ENCODE measurements at regions not wholly inside any gene's neighbourhood (a gene's known extent, or its start where the extent isn't known, plus 50 kb on each side); places are given as distances from the start of the nearest gene placed in this dataset.

DNA sequence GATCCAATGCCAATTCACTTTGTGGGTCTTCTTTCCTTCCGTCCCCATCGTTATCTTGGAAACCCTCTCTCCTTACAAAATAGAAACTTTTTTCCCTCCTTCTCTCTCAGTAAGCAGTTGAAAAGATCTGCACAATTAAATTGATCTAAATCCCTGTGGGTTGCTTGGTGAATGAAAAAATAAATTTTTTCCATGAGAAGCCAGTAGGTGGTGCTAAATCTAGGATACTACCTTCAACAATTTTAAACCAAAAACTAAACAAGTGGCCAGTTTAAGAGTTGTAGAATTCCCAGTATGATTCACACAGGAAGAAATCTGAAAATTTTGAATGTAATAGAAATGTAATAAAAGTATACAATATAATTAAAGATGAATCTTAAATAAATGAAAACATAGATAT, 990.3 kb upstream of the ZNF722 start:
- DNase-seq (no peak), ATAC-seq (ENCODE audit: insufficient read depth, low FRiP score) (no peak)
- 34 to 67% methylated on average over 2 of the region's 2 CpGs for WGBS, 2 donors
- H3K9me3 ChIP-seq (ENCODE audit: control insufficient read depth in 4 of 4, insufficient read depth in 3 of 4, low read length in 3 of 4): peaks cover 0 to 7% (median 0%) of the 10 kb centered on the region in 4 donors
- H3K27me3 ChIP-seq (ENCODE audit: control insufficient read depth in 3 of 3, insufficient read depth in 3 of 3, low read length in 2 of 3): no peaks in the 10 kb centered on the region
- no peaks in the 10 kb centered on the region for H3K36me3 ChIP-seq (ENCODE audit: control insufficient read depth in 4 of 4, insufficient read depth in 4 of 4, low read length in 4 of 4)
- no peak overlapping the region for H3K9ac ChIP-seq (ENCODE audit: insufficient read depth in 1 of 2, low read length in 2 of 2)
- no peak overlapping the region for H3K4me3 ChIP-seq
- no peak overlapping the region for H3K27ac ChIP-seq (ENCODE audit: low read depth in 1 of 2, low read length in 1 of 2)
- no peak for TF ChIP-seq CTCF (IDR thresholded peaks at IDR 0.05; ENCODE audit: control extremely low read depth, extremely low read depth)
- H3K4me1 ChIP-seq (ENCODE audit: control insufficient read depth in 5 of 5, insufficient read depth in 5 of 5, low read length in 5 of 5): no peaks in the 10 kb centered on the region

DNA sequence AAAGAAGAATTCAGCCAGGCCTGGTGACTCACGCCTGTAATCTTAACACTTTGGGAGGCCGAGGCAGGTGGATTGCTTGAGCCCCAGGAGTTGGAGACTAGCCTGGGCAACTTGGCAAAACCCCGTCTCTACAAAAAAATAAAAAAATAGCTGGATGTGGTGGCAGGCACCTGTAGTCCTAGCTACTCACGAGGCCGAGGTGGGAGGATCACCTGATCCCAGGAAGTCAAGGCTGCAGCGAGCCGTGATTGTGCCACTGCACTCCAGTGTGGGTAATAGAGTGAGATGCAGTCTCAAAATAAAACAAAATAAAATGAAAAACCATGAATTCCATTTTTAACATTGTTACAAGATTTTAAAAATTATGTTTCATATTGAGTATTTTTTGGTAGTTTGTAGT, 988.9 kb upstream of the ZNF722 start:
- 77 to 81% methylated on average over 7 of the region's 7 CpGs for WGBS, 2 donors
- Histone ChIP-seq H3K4me1 (ENCODE audit: control insufficient read depth in 5 of 5, insufficient read depth in 5 of 5, low read length in 5 of 5) (no peaks in the 10 kb centered on the region), H3K9me3 (ENCODE audit: control insufficient read depth in 4 of 4, insufficient read depth in 3 of 4, low read length in 3 of 4) (peaks cover 0 to 10% (median 3%) of the 10 kb centered on the region in 4 donors), H3K4me3 (no peak overlapping the region), H3K27me3 (ENCODE audit: control insufficient read depth in 3 of 3, insufficient read depth in 3 of 3, low read length in 2 of 3) (no peaks in the 10 kb centered on the region), H3K9ac (ENCODE audit: insufficient read depth in 1 of 2, low read length in 2 of 2) (no peak overlapping the region), H3K36me3 (ENCODE audit: control insufficient read depth in 4 of 4, insufficient read depth in 4 of 4, low read length in 4 of 4) (no peaks in the 10 kb centered on the region), H3K27ac (ENCODE audit: low read depth in 1 of 2, low read length in 1 of 2) (no peak overlapping the region)
- ATAC-seq (ENCODE audit: insufficient read depth, low FRiP score): no peak
- no peak for DNase-seq
- no peak for TF ChIP-seq CTCF (IDR thresholded peaks at IDR 0.05; ENCODE audit: control extremely low read depth, extremely low read depth)

DNA sequence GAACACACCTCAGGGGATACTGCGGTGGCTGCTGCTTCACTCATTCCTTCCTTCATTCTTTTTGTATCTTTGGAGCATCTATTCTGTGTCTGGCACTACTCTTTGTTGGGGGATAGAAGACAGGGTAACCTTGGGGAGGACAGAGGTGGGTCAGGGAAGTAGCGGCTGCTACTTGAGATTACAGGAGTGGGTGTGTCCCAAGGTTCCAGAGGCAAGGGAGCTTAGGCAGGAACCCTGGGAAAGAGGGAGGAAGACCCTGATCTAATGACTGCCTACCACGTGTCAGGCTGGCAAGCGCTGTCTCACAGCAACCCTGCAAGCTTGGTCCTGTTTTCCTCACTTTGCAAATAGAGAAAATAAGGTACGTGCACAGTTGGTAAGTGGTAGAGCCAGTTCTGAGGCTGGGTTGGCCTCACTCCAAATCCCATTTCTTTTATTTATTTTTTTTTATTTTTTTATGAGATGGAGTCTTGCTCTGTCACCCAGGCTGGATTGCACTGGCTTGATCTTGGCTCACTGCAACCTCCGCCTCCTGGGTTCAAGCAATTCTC, 985.9 kb upstream of the ZNF722 start:
- Histone ChIP-seq H3K36me3 (ENCODE audit: control insufficient read depth in 4 of 4, insufficient read depth in 4 of 4, low read length in 4 of 4) (no peaks in the 10 kb centered on the region), H3K27ac (ENCODE audit: low read depth in 1 of 2, low read length in 1 of 2) (no peak overlapping the region), H3K27me3 (ENCODE audit: control insufficient read depth in 3 of 3, insufficient read depth in 3 of 3, low read length in 2 of 3) (no peaks in the 10 kb centered on the region), H3K4me1 (ENCODE audit: control insufficient read depth in 5 of 5, insufficient read depth in 5 of 5, low read length in 5 of 5) (no peaks in the 10 kb centered on the region), H3K9ac (ENCODE audit: insufficient read depth in 1 of 2, low read length in 2 of 2) (no peak overlapping the region), H3K4me3 (no peak overlapping the region), H3K9me3 (ENCODE audit: control insufficient read depth in 4 of 4, insufficient read depth in 3 of 4, low read length in 3 of 4) (peaks cover 0 to 17% (median 6%) of the 10 kb centered on the region in 4 donors)
- ATAC-seq (ENCODE audit: insufficient read depth, low FRiP score): no peak
- 54 to 62% methylated on average over 6 of the region's 6 CpGs for WGBS, 2 donors
- no peak for TF ChIP-seq CTCF (IDR thresholded peaks at IDR 0.05; ENCODE audit: control extremely low read depth, extremely low read depth)
- peak in 1 of 3 donors; percentile 0 for DNase-seq

DNA sequence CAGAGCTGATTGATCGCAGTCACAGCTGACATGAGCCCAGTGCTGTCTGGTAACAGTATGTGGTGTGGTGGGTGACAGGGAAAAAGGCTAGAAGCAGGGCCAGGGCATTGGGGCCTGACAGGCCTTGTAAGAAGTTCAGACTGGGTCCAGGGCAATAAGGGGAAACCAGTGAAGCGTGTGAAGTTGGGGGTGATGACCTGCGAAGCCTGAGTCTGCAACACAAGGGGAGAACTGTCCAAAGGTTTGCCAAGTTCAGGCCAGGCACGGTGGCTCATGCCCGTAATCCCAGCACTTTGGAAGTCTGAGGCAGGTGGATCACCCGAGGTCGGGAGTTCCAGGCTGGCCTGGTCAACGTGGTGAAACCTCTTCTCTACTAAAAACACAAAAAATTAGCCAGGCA, 983.9 kb upstream of the ZNF722 start:
- Histone ChIP-seq H3K36me3 (ENCODE audit: control insufficient read depth in 4 of 4, insufficient read depth in 4 of 4, low read length in 4 of 4) (no peaks in the 10 kb centered on the region), H3K27me3 (ENCODE audit: control insufficient read depth in 3 of 3, insufficient read depth in 3 of 3, low read length in 2 of 3) (no peaks in the 10 kb centered on the region), H3K27ac (ENCODE audit: low read depth in 1 of 2, low read length in 1 of 2) (no peak overlapping the region), H3K4me3 (no peak overlapping the region), H3K4me1 (ENCODE audit: control insufficient read depth in 5 of 5, insufficient read depth in 5 of 5, low read length in 5 of 5) (no peaks in the 10 kb centered on the region), H3K9me3 (ENCODE audit: control insufficient read depth in 4 of 4, insufficient read depth in 3 of 4, low read length in 3 of 4) (peaks cover 0 to 23% (median 8%) of the 10 kb centered on the region in 4 donors), H3K9ac (ENCODE audit: insufficient read depth in 1 of 2, low read length in 2 of 2) (no peak overlapping the region)
- 74 to 84% methylated on average over 8 of the region's 8 CpGs for WGBS, 2 donors
- ATAC-seq (ENCODE audit: insufficient read depth, low FRiP score): no peak
- TF ChIP-seq CTCF (IDR thresholded peaks at IDR 0.05; ENCODE audit: control extremely low read depth, extremely low read depth): no peak
- no peak for DNase-seq
